ENCODE measurements at regions not wholly inside any gene's neighbourhood (a gene's known extent, or its start where the extent isn't known, plus 50 kb on each side); places are given as distances from the start of the nearest gene placed in this dataset.

GRCh38 chr14:97366400-97366799 lies 569.2 kb downstream of the VRK1 start:
- DNase-seq (ENCODE audit: low read depth), result no peak
- TF ChIP-seq CTCF (conservative IDR thresholded peaks at IDR 0.05; ENCODE audit: low read depth, low read length), result no peak
- no peak overlapping the region for H3K4me3 ChIP-seq (ENCODE audit: low read depth, low read length)

DNA sequence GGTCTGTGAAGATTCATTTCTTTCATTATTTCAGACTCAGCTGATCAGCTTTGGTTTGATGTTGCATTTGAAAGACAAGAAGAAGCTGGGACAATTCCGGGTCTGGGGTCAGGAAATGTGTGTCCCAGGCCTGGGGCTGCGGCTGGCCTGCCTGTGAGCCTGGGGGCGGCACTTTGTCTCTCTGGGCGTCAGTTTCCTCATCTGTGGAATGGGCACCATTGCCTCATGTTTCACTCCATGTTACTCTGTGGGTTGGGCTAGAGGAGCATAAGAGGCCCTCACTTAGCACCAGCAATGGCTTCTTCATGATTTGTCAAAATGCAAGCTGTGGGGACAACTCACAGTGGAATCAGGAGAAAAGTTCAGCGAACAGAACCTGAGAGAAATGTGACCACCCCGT lies 570.1 kb downstream of the VRK1 start:
- TF ChIP-seq CTCF (conservative IDR thresholded peaks at IDR 0.05; ENCODE audit: low read depth, low read length), result no peak
- no peak for DNase-seq (ENCODE audit: low read depth)

DNA sequence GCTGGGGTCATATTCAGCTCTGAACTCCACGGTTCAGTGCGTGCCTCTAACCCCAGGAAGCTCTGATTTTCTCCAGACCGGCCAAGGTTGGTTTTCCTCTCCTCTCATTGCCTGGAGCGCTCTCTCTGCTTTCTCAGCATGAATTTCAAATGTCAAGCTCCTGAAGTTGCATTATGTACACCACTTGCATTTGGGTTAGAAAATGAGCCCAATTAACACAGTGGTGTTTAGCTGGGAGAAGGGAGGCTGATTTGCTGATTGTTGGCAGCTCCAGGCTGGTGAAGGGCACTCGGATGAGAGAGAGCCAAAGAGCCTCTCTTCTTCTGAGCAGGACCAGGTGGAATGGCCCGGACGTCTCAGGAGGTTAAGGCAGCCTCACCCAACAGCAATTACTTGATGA lies 570.9 kb downstream of the VRK1 start:
- no peak for TF ChIP-seq CTCF (conservative IDR thresholded peaks at IDR 0.05; ENCODE audit: low read depth, low read length)
- H3K4me3 ChIP-seq (ENCODE audit: low read depth, low read length), result no peak overlapping the region
- DNase-seq (ENCODE audit: low read depth), result no peak

More for the DNA sequence above, 570.1 kb downstream of the VRK1 start:
- H3K4me3 ChIP-seq (ENCODE audit: low read depth, low read length), result no peak overlapping the region

- TF ChIP-seq CTCF (conservative IDR thresholded peaks at IDR 0.05; ENCODE audit: low read depth, low read length), result no peak
- H3K4me3 ChIP-seq (ENCODE audit: low read depth, low read length), result no peak overlapping the region
- DNase-seq (ENCODE audit: low read depth), result no peak
These were observed 571.9 kb downstream of the VRK1 start for GRCh38 chr14:97368900-97369564.

DNA sequence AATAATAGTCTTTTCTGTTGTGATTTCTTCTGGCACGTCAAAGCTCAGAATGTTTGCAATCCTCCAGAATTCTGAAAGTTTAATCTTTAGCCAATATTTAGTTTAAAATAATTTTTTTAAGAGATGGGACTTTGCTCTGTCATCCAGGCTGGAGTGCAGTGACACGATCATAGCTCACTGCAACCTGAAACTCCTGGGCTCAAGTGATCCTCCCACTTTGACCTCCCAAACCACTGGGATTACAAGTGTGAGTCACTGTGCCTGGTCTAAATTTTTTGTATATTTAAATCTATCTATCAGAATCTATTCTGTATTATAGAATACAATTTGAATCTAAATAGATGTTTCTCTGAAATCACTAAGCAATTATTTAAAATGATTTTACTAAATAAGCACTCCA lies 572.7 kb downstream of the VRK1 start:
- TF ChIP-seq CTCF (conservative IDR thresholded peaks at IDR 0.05; ENCODE audit: low read depth, low read length), result no peak
- no peak for DNase-seq (ENCODE audit: low read depth)
- no peak overlapping the region for H3K4me3 ChIP-seq (ENCODE audit: low read depth, low read length)

DNA sequence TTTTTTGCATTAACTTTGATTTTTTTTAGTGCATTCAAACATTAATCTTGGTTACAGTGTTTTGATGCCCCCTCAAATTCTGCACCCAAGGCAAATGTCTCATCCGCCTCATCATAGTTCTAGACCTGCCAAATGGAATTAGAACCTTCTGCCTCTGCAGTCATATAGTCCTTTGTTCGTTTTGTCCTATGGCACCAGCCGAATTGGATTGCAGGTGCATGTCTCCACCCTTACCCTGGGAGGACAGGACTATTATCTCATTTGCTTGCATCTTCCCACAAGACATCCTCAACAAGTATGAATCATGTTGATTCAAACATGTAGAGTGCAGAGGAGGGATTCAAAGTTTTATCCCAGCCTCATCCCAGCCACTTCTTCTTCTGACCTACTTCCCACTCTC lies 579.1 kb downstream of the VRK1 start:
- H3K4me3 ChIP-seq (ENCODE audit: low read depth, low read length), result no peak overlapping the region
- no peak for TF ChIP-seq CTCF (conservative IDR thresholded peaks at IDR 0.05; ENCODE audit: low read depth, low read length)
- no peak for DNase-seq (ENCODE audit: low read depth)

DNA sequence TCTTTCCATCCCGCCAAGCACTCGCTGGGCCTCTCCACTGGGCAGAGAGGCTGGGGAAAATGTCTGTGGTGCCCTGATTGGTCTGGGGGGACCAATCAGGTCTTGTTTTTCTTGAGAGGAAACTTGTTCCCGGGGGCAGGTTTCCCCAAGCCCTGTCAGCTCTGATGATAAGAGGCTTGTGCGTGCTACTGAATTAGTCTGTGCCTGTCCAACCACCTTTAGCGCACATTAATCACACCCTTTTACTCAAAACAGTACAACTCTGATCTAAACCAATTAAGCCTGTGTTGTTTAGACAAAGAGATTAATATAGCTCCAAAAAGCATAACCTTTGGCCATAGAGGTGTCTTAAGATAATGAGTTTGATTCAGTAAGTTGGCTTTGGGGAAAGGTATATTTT lies 580.4 kb downstream of the VRK1 start:
- H3K4me3 ChIP-seq (ENCODE audit: low read depth, low read length), result no peak overlapping the region
- DNase-seq (ENCODE audit: low read depth), result no peak
- TF ChIP-seq CTCF (conservative IDR thresholded peaks at IDR 0.05; ENCODE audit: low read depth, low read length), result no peak

Measured in epithelial cell of proximal tubule (primary cell).